H1 (cell line): ENCODE measurements at regions not wholly inside any gene's neighbourhood (a gene's known extent, or its start where the extent isn't known, plus 50 kb on each side); places are given as distances from the start of the nearest gene placed in this dataset.
A peak's percentile ranks its signal among the peaks of the same experiment; 100 is the strongest.

ENCODE experiments used
- CTCF ChIA-PET: fragments of 300-600 bp; sonication (Branson Sonifier 250); formaldehyde crosslinking; loops from one replicate; lab custom pipeline; 2021; ENCODE audit not compliant: partially characterized antibody; lab: Charles Lee
- POLR2A ChIA-PET: fragments of 300-600 bp; sonication (Branson Sonifier 250); formaldehyde crosslinking; loops from one replicate; lab custom pipeline; 2021; ENCODE audit warnings: inconsistent platforms; ENCODE audit not compliant: partially characterized antibody; lab: Charles Lee
- DNase-seq, 2 experiments: peaks; one replicate each; pipeline versions ENCODE4 v3.0.0 to v3.0.0-alpha.2; 2010 to 2022; ENCODE audit warnings: low spot score in 2 of 2, low read depth in 1 of 2, mixed read lengths in 1 of 2
- FAIRE-seq: peaks from 2 replicates; lab custom pipeline; 2011; peaks lifted over from hg19 to GRCh38; lab: Jason Lieb, UNC
- H2AFZ ChIP-seq: 2 replicates; pipeline ENCODE4 v1.8.1; 2012; ENCODE audit warnings: low read length, inconsistent platforms
- H2AK5ac ChIP-seq: 2 replicates; pipeline ENCODE4 v1.6.1; 2013; ENCODE audit warnings: low read depth, low read length
- H2BK120ac ChIP-seq: replicated peaks from 2 replicates; pipeline ENCODE3; 2013; ENCODE audit warnings: low read depth, low read length, inconsistent platforms
- H2BK12ac ChIP-seq: 2 replicates; pipeline ENCODE4 v1.6.1; 2013; ENCODE audit warnings: low read depth, low read length
- H2BK15ac ChIP-seq: 2 replicates; pipeline ENCODE4 v1.6.1; 2013; ENCODE audit warnings: low read length
- H2BK20ac ChIP-seq: 2 replicates; pipeline ENCODE4 v1.6.1; 2013; ENCODE audit warnings: low read length
- H2BK5ac ChIP-seq: 2 replicates; pipeline ENCODE4 v1.6.1; 2013; ENCODE audit warnings: low read depth, low read length
- H3K14ac ChIP-seq: 2 replicates; pipeline ENCODE4 v1.6.1; 2013; ENCODE audit warnings: inconsistent platforms; ENCODE audit not compliant: insufficient read length
- H3K18ac ChIP-seq: 2 replicates; pipeline ENCODE4 v1.6.1; 2013; ENCODE audit warnings: low read length; ENCODE audit errors: extremely low read depth
- H3K23ac ChIP-seq: 2 replicates; pipeline ENCODE4 v1.6.1; 2013; ENCODE audit warnings: inconsistent platforms; ENCODE audit not compliant: insufficient read length
- H3K23me2 ChIP-seq: 2 replicates; pipeline ENCODE4 v1.6.1; 2013; ENCODE audit warnings: low read depth, low read length
- H3K27ac ChIP-seq: 2 replicates; pipeline ENCODE4 v1.6.1; 2011; ENCODE audit warnings: low read depth, low read length, inconsistent platforms
- H3K27me3 ChIP-seq, 4 experiments: replicated peaks in 1 of 4; 1 replicate in 1 of 4; 2 replicates in 3 of 4; pipeline versions ENCODE4 v1.6.1 to v1.8.1; 2011 to 2013; ENCODE audit warnings: low read length in 3 of 4, mild to moderate bottlenecking in 3 of 4, inconsistent platforms in 2 of 4, mixed read lengths in 2 of 4, moderate library complexity in 1 of 4; ENCODE audit not compliant: control insufficient read depth in 3 of 4, insufficient read depth in 3 of 4; ENCODE audit errors: extremely low read depth in 1 of 4
- H3K36me3 ChIP-seq, 4 experiments: 2 replicates each; pipeline versions ENCODE4 v1.6.1 to v1.8.1; 2011 to 2013; ENCODE audit warnings: mild to moderate bottlenecking in 4 of 4, low read length in 3 of 4, moderate library complexity in 2 of 4, control low read depth in 1 of 4, inconsistent platforms in 1 of 4; ENCODE audit not compliant: insufficient read depth in 4 of 4, control insufficient read depth in 2 of 4
- H3K4ac ChIP-seq: replicated peaks from 2 replicates; pipeline ENCODE3; 2013; ENCODE audit warnings: low read length, low read depth, mixed read lengths, inconsistent platforms; ENCODE audit not compliant: insufficient read length
- H3K4me1 ChIP-seq, 4 experiments: replicated peaks in 1 of 4; 1 replicate in 1 of 4; 2 replicates in 3 of 4; pipeline versions ENCODE4 v1.6.1 to v1.8.1; 2011 to 2013; ENCODE audit warnings: low read length in 3 of 4, inconsistent platforms in 2 of 4, mixed read lengths in 1 of 4; ENCODE audit not compliant: insufficient read depth in 4 of 4, control insufficient read depth in 3 of 4
- H3K4me2 ChIP-seq, 2 experiments: 2 replicates each; pipeline versions ENCODE4 v1.6.1 to v1.8.1; 2011 to 2013; ENCODE audit warnings: low read depth in 2 of 2, low read length in 2 of 2, control low read depth in 1 of 2, inconsistent platforms in 1 of 2, mild to moderate bottlenecking in 1 of 2; ENCODE audit not compliant: insufficient read depth in 1 of 2
- H3K4me3 ChIP-seq, 4 experiments: fragments of 200-600, 300-600 bp in 1 of 4; sonication (generic), shearing (Covaris generic), sonication (Bioruptor Twin) in 1 of 4; 2 replicates each; pipeline versions ENCODE4 v1.5.1 to v1.8.1; 2011 to 2016; ENCODE audit warnings: low read length in 4 of 4, low read depth in 3 of 4, control low read depth in 2 of 4, inconsistent platforms in 2 of 4, mild to moderate bottlenecking in 2 of 4, mixed read lengths in 1 of 4, moderate library complexity in 1 of 4; ENCODE audit not compliant: insufficient read depth in 2 of 4; ENCODE audit errors: extremely low read depth in 1 of 4
- H3K56ac ChIP-seq: replicated peaks from 2 replicates; pipeline ENCODE3; 2013; ENCODE audit warnings: low read depth, mild to moderate bottlenecking, mixed read lengths, low read length, inconsistent platforms; ENCODE audit not compliant: insufficient read length
- H3K79me1 ChIP-seq: 2 replicates; pipeline ENCODE4 v1.6.1; 2013; ENCODE audit warnings: low read depth, low read length, control low read depth
- H3K79me2 ChIP-seq, 2 experiments: 2 replicates each; pipeline versions ENCODE4 v1.6.1 to v1.8.1; 2012 to 2013; ENCODE audit warnings: low read length in 2 of 2, mild to moderate bottlenecking in 2 of 2, inconsistent platforms in 1 of 2; ENCODE audit not compliant: insufficient read depth in 2 of 2, control insufficient read depth in 1 of 2
- H3K9ac ChIP-seq, 4 experiments: replicated peaks in 1 of 4; 1 replicate in 1 of 4; 2 replicates in 3 of 4; pipeline versions ENCODE4 v1.6.1 to v1.8.1; 2011 to 2013; ENCODE audit warnings: low read depth in 3 of 4, low read length in 3 of 4, control low read depth in 2 of 4, mild to moderate bottlenecking in 2 of 4, moderate library complexity in 2 of 4, inconsistent platforms in 1 of 4; ENCODE audit errors: extremely low read depth in 1 of 4
- H3K9me3 ChIP-seq, 2 experiments: 2 replicates each; pipeline versions ENCODE4 v1.6.1 to v1.8.1; 2012 to 2013; ENCODE audit warnings: mild to moderate bottlenecking in 2 of 2, moderate library complexity in 2 of 2, control low read depth in 1 of 2, inconsistent platforms in 1 of 2, low read depth in 1 of 2, low read length in 1 of 2, mixed read lengths in 1 of 2; ENCODE audit not compliant: insufficient read depth in 2 of 2
- H4K20me1 ChIP-seq, 2 experiments: replicated peaks in 1 of 2; 2 replicates each; pipeline versions ENCODE3 to v1.8.1; 2011 to 2013; ENCODE audit warnings: inconsistent platforms in 2 of 2, low read length in 2 of 2, mild to moderate bottlenecking in 1 of 2; ENCODE audit not compliant: insufficient read depth in 2 of 2, control insufficient read depth in 1 of 2
- H4K5ac ChIP-seq: 2 replicates; pipeline ENCODE4 v1.6.1; 2013; ENCODE audit warnings: low read length, low read depth, mixed read lengths, inconsistent platforms; ENCODE audit not compliant: insufficient read length
- H4K8ac ChIP-seq: 2 replicates; pipeline ENCODE4 v1.8.0; 2013; ENCODE audit warnings: mild to moderate bottlenecking, moderate library complexity, low read length, inconsistent platforms; ENCODE audit not compliant: insufficient read depth; ENCODE audit errors: extremely low read depth
- H4K91ac ChIP-seq: replicated peaks from 2 replicates; pipeline ENCODE3; 2013; ENCODE audit warnings: low read length, mixed read lengths, inconsistent platforms; ENCODE audit not compliant: insufficient read length
- CEBPB ChIP-seq: IDR thresholded peaks from 2 replicates; pipeline ENCODE4 v1.6.1; 2012; ENCODE audit warnings: low read depth, low read length
- CHD1 ChIP-seq: IDR thresholded peaks from 2 replicates; pipeline ENCODE4 v1.6.1; 2012; ENCODE audit warnings: low read depth, low read length, improper control_type of control experiment
- CHD2 ChIP-seq: IDR thresholded peaks from 2 replicates; pipeline ENCODE4 v1.6.1; 2012; ENCODE audit warnings: low read length, improper control_type of control experiment
- EGR1 ChIP-seq: IDR thresholded peaks from 2 replicates; pipeline ENCODE4 v1.6.1; 2011; ENCODE audit warnings: low read depth, low read length, borderline replicate concordance
- FOSL1 ChIP-seq: IDR thresholded peaks from 2 replicates; pipeline ENCODE4 v1.6.1; 2011; ENCODE audit warnings: mild to moderate bottlenecking, low read depth, low read length, moderate library complexity; ENCODE audit not compliant: insufficient read depth
- HDAC6 ChIP-seq: IDR thresholded peaks from one replicate; pipeline ENCODE4 v1.7.1; 2012; ENCODE audit warnings: low read depth, mild to moderate bottlenecking, inconsistent platforms, low read length, moderate library complexity
- POLR2AphosphoS5 ChIP-seq: IDR thresholded peaks from 2 replicates; pipeline ENCODE4 v1.6.1; 2011; ENCODE audit warnings: low read depth, low read length
- RNF2 ChIP-seq: fragments of 200-900, 300-1000 bp; sonication (generic); IDR thresholded peaks from 2 replicates; pipeline ENCODE4 v1.7.1; 2016; ENCODE audit warnings: borderline replicate concordance, low read depth, mild to moderate bottlenecking, antibody characterized with exemption, low read length; ENCODE audit not compliant: poor library complexity, severe bottlenecking; ENCODE audit errors: missing control alignments
- TBP ChIP-seq: IDR thresholded peaks from 2 replicates; pipeline ENCODE4 v1.6.1; 2011; ENCODE audit warnings: low read depth, low read length, improper control_type of control experiment
- WGBS, 2 experiments: shearing (Covaris generic) in 1 of 2; methylation state at CpG; one replicate each; pipeline versions ENCODE4 v1.1.6 to v1.1.7; 2013 to 2015; ENCODE audit warnings: low lambda C conversion rate in 2 of 2, mixed read lengths in 2 of 2, inconsistent platforms in 1 of 2, low coverage in 1 of 2, missing lambda C conversion rate in 1 of 2; ENCODE audit not compliant: insufficient replicate concordance in 2 of 2, insufficient coverage in 1 of 2, insufficient read length in 1 of 2; ENCODE audit errors: extremely low coverage in 1 of 2, missing lambda C conversion rate in 1 of 2; 5-methylcytosine and 5-hydroxymethylcytosine counted together

DNA sequence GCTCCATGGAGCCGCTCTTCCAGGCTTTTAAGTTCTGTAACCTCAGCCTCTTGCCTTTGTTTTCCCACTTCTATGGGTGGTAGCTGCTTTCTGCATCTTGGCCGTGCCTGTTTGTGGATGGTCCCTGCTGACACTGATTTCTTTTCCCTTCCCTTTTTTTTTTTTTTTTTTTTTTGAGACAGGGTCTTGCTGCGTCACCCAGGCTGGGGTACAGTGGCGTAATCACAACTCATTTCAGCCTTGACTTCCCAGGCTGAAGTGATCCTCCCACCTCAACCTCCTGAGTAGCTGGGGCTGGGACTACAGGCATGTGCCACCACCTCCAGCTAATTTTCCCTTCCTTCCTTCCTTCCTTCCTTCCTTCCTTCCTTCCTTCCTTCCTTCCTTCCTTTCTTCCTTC, 57.7 kb upstream of the EP300 start:
- H3K27ac ChIP-seq, result no peak overlapping the region
- no peak overlapping the region for H3K18ac ChIP-seq
- 78% methylated on average over 2 of the region's 4 CpGs; no CpG with 5 or more reads in 1 of the 2 experiments for WGBS, 2 experiments
- FAIRE-seq (no peak), DNase-seq (no peak)
- no peak overlapping the region for H2BK120ac ChIP-seq
- no peaks in the 10 kb centered on the region for H3K79me1 ChIP-seq
- no peak overlapping the region for H3K56ac ChIP-seq
- no peak overlapping the region for H2BK15ac ChIP-seq
- TF ChIP-seq HDAC6 (no peak), FOSL1 (no peak), EGR1 (no peak), TBP (no peak), POLR2AphosphoS5 (no peak), RNF2 (no peak), CHD1 (no peak), CEBPB (no peak), CHD2 (no peak)
- peaks cover 0 to 4% (median 0%) of the 10 kb centered on the region in 4 experiments; a peak in 2 of 7 replicates for H3K4me1 ChIP-seq
- no peak overlapping the region for H3K4ac ChIP-seq
- H2BK20ac ChIP-seq, result no peak overlapping the region
- H3K9ac ChIP-seq, result no peak overlapping the region
- H3K4me3 ChIP-seq, result no peak overlapping the region
- no peaks in the 10 kb centered on the region for H3K79me2 ChIP-seq
- no peaks in the 10 kb centered on the region for H3K9me3 ChIP-seq
- H4K8ac ChIP-seq, result no peak overlapping the region
- no peaks in the 10 kb centered on the region for H3K23me2 ChIP-seq
- POLR2A ChIA-PET, result interaction anchor here (0.6 to 4.5 kb wide), 2 partner anchors 12 to 368 kb away, joined by 4 to 25 read pairs; no protein-coding TSS in a partner anchor
- CTCF ChIA-PET, result interaction anchor here (0.5 to 1.5 kb wide), 3 partner anchors 11 to 72 kb away, joined by 3 read pairs; no protein-coding TSS in a partner anchor
- H3K36me3 ChIP-seq, result no peaks in the 10 kb centered on the region
- H3K4me2 ChIP-seq, result no peak overlapping the region
- H2BK5ac ChIP-seq, result no peak overlapping the region
- H4K5ac ChIP-seq, result no peak overlapping the region
- no peak overlapping the region for H2AK5ac ChIP-seq
- H2AFZ ChIP-seq, result peak overlapping the region; percentile 82
- no peak overlapping the region; the same call in 1 of the 2 replicates for H2BK12ac ChIP-seq
- no peaks in the 10 kb centered on the region; a peak in 1 of 7 replicates for H3K27me3 ChIP-seq
- H3K14ac ChIP-seq, result no peak overlapping the region
- no peaks in the 10 kb centered on the region for H4K20me1 ChIP-seq
- H3K23ac ChIP-seq, result no peak overlapping the region
- no peak overlapping the region for H4K91ac ChIP-seq
